ENCODE measurements at regions not wholly inside any gene's neighbourhood (a gene's known extent, or its start where the extent isn't known, plus 50 kb on each side); places are given as distances from the start of the nearest gene placed in this dataset.

DNA sequence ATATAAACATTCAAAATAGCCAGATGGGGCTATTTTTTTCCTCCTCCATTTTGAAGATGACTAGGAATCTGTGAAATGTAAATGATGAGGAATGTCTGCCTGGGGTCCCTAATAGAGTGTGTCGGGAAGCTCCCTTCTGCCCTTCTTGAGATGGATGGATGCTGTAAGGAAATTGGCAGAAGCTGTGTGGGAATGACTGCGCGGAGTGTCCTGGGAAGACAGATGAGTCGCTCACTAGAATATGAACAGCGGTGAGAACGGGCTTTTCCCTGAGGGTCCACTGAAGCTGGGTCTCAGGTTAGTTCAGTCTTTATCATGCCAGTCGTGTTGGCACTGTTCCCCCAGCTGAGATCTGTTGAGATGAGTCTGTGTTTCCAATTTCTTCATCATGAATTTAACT, 75.1 kb upstream of the PLPP4 start:
- no peak for DNase-seq

DNA sequence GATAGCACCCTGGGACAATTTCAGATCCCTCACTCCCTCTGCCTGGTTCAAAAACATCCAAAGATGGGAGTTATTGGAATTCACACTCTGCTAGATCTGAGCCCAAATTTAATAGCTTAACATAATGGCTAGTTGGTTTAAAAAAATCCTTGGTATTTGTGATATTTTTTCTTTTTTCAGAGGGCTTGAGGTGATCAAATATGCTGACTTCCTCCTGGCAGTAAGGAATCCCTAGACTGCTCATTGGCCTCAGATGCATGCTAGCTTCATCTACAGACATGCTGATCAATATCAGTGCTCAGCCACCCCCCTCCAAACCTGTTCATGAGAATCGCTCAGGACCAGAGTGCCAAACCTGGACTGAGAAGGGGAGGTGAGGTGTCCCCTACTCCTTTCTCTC, 74.7 kb upstream of the PLPP4 start:
- no peak for DNase-seq

- no peak for DNase-seq
Observed at GRCh38 chr10:120385992-120386391, 71.0 kb upstream of the PLPP4 start.

- DNase-seq, result no peak
Observed at GRCh38 chr10:120386896-120387295, 70.1 kb upstream of the PLPP4 start.

DNA sequence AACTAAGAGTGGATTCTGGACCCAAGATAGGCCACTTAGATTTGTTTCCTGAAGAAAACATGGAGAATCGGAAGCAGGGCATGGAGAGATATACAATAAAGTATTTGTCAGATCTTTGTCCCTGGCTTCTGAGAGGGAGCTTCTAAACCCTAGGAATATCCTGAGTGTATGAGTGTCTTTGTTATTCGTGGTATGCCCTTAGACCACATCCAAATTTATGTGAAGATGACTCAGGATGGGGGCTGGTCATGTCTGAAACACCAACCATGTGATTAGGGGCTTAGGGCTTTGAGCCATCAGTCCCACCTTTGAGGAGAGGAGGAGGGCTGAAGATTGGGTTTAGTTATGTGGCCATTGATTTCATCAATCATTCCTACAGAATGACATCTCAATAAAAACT, 69.7 kb upstream of the PLPP4 start:
- DNase-seq, result no peak

DNA sequence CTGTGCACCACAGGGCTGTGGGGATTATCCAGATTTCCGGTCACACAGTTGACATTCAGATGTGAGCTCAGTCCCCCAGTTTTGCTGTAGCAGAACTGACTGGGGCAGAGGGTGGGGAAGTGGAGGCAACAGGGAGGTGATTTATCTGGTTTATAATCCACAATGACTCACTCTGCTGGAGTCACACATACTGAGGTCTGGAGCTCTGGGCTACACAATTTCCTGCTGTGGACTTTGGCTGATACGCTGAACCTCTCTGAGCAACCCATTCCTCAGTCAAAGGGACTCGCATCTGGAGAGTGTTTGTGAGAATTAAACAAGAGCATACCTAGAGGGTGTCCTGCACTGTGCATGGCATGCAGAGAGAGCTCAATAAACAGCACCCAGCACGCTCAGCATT, 64.8 kb upstream of the PLPP4 start:
- no peak for DNase-seq

- no peak for DNase-seq
Observed at GRCh38 chr10:120392671-120393079, 64.4 kb upstream of the PLPP4 start.

DNA sequence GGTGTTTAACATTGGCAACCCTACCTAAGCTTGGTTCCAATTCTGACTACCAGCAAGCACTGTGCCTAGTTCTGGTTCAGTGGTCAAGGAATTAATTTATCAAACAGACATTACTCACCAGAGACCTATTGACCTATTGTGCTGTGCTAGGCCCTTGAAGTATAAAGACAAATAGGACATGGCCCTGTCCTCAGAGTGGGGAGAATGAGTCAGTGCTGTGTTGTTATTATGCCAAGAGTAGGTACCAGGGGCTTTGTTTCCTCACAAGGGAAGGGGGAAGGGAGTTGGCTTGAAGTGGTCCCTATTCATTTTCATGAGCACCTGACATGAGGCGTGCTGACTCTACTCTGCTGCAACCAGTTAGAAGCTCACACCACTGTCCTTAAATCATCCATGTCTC, 62.6 kb upstream of the PLPP4 start:
- DNase-seq, result no peak

- DNase-seq, result no peak
Observed at GRCh38 chr10:120396228-120396627, 60.8 kb upstream of the PLPP4 start.

GRCh38 chr10:120398180-120398579, 58.8 kb upstream of the PLPP4 start:
- no peak for DNase-seq

DNA sequence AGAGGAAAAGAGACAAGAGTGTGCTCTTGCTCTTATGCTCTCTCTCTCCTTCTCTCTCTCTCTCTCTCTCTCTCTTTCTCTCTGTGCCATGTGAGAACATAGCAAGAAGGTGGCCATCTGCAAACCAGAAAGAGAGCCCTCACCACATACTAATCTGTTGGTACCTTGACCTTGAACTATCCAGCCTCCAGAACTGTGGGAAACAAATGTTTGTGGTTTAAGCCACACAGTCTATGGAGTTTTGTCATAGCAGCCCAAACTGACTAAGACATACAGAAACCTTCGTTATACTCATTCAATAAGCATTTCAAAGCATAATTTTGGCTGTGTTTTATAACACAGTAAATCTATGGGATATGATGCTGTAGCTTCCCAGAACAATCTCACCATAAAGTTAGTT, 56.4 kb upstream of the PLPP4 start:
- no peak for DNase-seq

GRCh38 chr10:120402147-120402766, 54.8 kb upstream of the PLPP4 start:
- DNase-seq, result no peak

GRCh38 chr10:120403109-120403508, 53.9 kb upstream of the PLPP4 start:
- no peak for DNase-seq

GRCh38 chr10:120406376-120406775, 50.7 kb upstream of the PLPP4 start:
- no peak for DNase-seq
